ENCODE measurements at regions not wholly inside any gene's neighbourhood (a gene's known extent, or its start where the extent isn't known, plus 50 kb on each side); places are given as distances from the start of the nearest gene placed in this dataset.
A peak's percentile ranks its signal among the peaks of the same experiment; 100 is the strongest.

- no peak for DNase-seq (ENCODE audit: low read depth in 1 of 2, low spot score in 1 of 2)
- in situ Hi-C loops (cut with HindIII; ENCODE audit: low pct_unique_long_range_greater_than_20kb, low sequenced_read_pairs), result no loop called here
- TF ChIP-seq JUND (IDR thresholded peaks at IDR 0.05; ENCODE audit: low read depth), result no peak
These were observed 484.5 kb downstream of the TAFA4 start for GRCh38 chr3:68447885-68448284.

- in situ Hi-C loops (cut with HindIII; ENCODE audit: low pct_unique_long_range_greater_than_20kb, low sequenced_read_pairs), result no loop called here
- no peak for TF ChIP-seq JUND (IDR thresholded peaks at IDR 0.05; ENCODE audit: low read depth)
These were observed 491.3 kb downstream of the TAFA4 start for GRCh38 chr3:68441054-68441453.

GRCh38 chr3:68436619-68437401, 495.5 kb downstream of the TAFA4 start:
- DNase-seq (ENCODE audit: low read depth in 1 of 2, low spot score in 1 of 2), result no peak
- no peak for TF ChIP-seq JUND (IDR thresholded peaks at IDR 0.05; ENCODE audit: low read depth)
- in situ Hi-C loops (cut with HindIII; ENCODE audit: low pct_unique_long_range_greater_than_20kb, low sequenced_read_pairs), result no loop called here

More at GRCh38 chr3:68441054-68441453, 491.3 kb downstream of the TAFA4 start:
- no peak for DNase-seq (ENCODE audit: low read depth in 1 of 2, low spot score in 1 of 2)

GRCh38 chr3:68428495-68428894, 503.9 kb downstream of the TAFA4 start:
- in situ Hi-C loops (cut with HindIII; ENCODE audit: low pct_unique_long_range_greater_than_20kb, low sequenced_read_pairs), result no loop called here
- no peak for TF ChIP-seq JUND (IDR thresholded peaks at IDR 0.05; ENCODE audit: low read depth)
- no peak for DNase-seq (ENCODE audit: low read depth in 1 of 2, low spot score in 1 of 2)

- in situ Hi-C loops (cut with HindIII; ENCODE audit: low pct_unique_long_range_greater_than_20kb, low sequenced_read_pairs), result no loop called here
- no peak for DNase-seq (ENCODE audit: low read depth in 1 of 2, low spot score in 1 of 2)
- no peak for TF ChIP-seq JUND (IDR thresholded peaks at IDR 0.05; ENCODE audit: low read depth)
These were observed 507.4 kb downstream of the TAFA4 start for GRCh38 chr3:68424796-68425460.

GRCh38 chr3:68408626-68409025, 523.7 kb downstream of the TAFA4 start:
- in situ Hi-C loops (cut with HindIII; ENCODE audit: low pct_unique_long_range_greater_than_20kb, low sequenced_read_pairs), result no loop called here
- TF ChIP-seq JUND (IDR thresholded peaks at IDR 0.05; ENCODE audit: low read depth), result no peak
- no peak for DNase-seq (ENCODE audit: low read depth in 1 of 2, low spot score in 1 of 2)

GRCh38 chr3:68403741-68404140, 528.6 kb downstream of the TAFA4 start:
- in situ Hi-C loops (cut with HindIII; ENCODE audit: low pct_unique_long_range_greater_than_20kb, low sequenced_read_pairs), result no loop called here
- no peak for TF ChIP-seq JUND (IDR thresholded peaks at IDR 0.05; ENCODE audit: low read depth)
- DNase-seq (ENCODE audit: low read depth in 1 of 2, low spot score in 1 of 2), result no peak

GRCh38 chr3:68402235-68402918, 530.0 kb downstream of the TAFA4 start:
- no peak for DNase-seq (ENCODE audit: low read depth in 1 of 2, low spot score in 1 of 2)
- no peak for TF ChIP-seq JUND (IDR thresholded peaks at IDR 0.05; ENCODE audit: low read depth)
- in situ Hi-C loops (cut with HindIII; ENCODE audit: low pct_unique_long_range_greater_than_20kb, low sequenced_read_pairs), result no loop called here

- no peak for TF ChIP-seq JUND (IDR thresholded peaks at IDR 0.05; ENCODE audit: low read depth)
- no peak for DNase-seq (ENCODE audit: low read depth in 1 of 2, low spot score in 1 of 2)
- in situ Hi-C loops (cut with HindIII; ENCODE audit: low pct_unique_long_range_greater_than_20kb, low sequenced_read_pairs), result no loop called here
These were observed 553.7 kb downstream of the TAFA4 start for GRCh38 chr3:68378631-68379030.

- no peak for TF ChIP-seq JUND (IDR thresholded peaks at IDR 0.05; ENCODE audit: low read depth)
- DNase-seq (ENCODE audit: low read depth in 1 of 2, low spot score in 1 of 2), result peak in 1 of 2 experiments; percentile 12
- in situ Hi-C loops (cut with HindIII; ENCODE audit: low pct_unique_long_range_greater_than_20kb, low sequenced_read_pairs), result no loop called here
These were observed 558.6 kb downstream of the TAFA4 start for GRCh38 chr3:68373727-68374126.

GRCh38 chr3:68363796-68364195, 568.6 kb downstream of the TAFA4 start:
- in situ Hi-C loops (cut with HindIII; ENCODE audit: low pct_unique_long_range_greater_than_20kb, low sequenced_read_pairs), result no loop called here
- TF ChIP-seq JUND (IDR thresholded peaks at IDR 0.05; ENCODE audit: low read depth), result no peak
- no peak for DNase-seq (ENCODE audit: low read depth in 1 of 2, low spot score in 1 of 2)

- in situ Hi-C loops (cut with HindIII; ENCODE audit: low pct_unique_long_range_greater_than_20kb, low sequenced_read_pairs), result no loop called here
- no peak for DNase-seq (ENCODE audit: low read depth in 1 of 2, low spot score in 1 of 2)
- no peak for TF ChIP-seq JUND (IDR thresholded peaks at IDR 0.05; ENCODE audit: low read depth)
These were observed 571.9 kb downstream of the TAFA4 start for GRCh38 chr3:68360492-68360891.

GRCh38 chr3:68345781-68346180, 586.6 kb downstream of the TAFA4 start:
- DNase-seq (ENCODE audit: low read depth in 1 of 2, low spot score in 1 of 2), result no peak
- in situ Hi-C loops (cut with HindIII; ENCODE audit: low pct_unique_long_range_greater_than_20kb, low sequenced_read_pairs), result no loop called here
- TF ChIP-seq JUND (IDR thresholded peaks at IDR 0.05; ENCODE audit: low read depth), result no peak
